ENCODE measurements at regions not wholly inside any gene's neighbourhood (a gene's known extent, or its start where the extent isn't known, plus 50 kb on each side); places are given as distances from the start of the nearest gene placed in this dataset.

- no peak for DNase-seq
- H3K4me1 Mint-ChIP-seq (ENCODE audit: low read depth in 2 of 2): no peaks in the 10 kb centered on the region
- no peaks in the 10 kb centered on the region for H3K9me3 Mint-ChIP-seq
- no peak overlapping the region for H3K27ac Mint-ChIP-seq
- ATAC-seq (replicated peaks): no peak
- H3K27me3 Mint-ChIP-seq: peaks cover 0 to 18% of the 10 kb centered on the region in 2 donors
- no peak overlapping the region for H3K4me3 Mint-ChIP-seq
- H3K36me3 Mint-ChIP-seq (ENCODE audit: insufficient read depth): no peaks in the 10 kb centered on the region
Measured at GRCh38 chr9:88690628-88691027, 155.7 kb downstream of the NXNL2 start.

GRCh38 chr9:88691091-88691490 lies 156.1 kb downstream of the NXNL2 start:
- ATAC-seq (replicated peaks): no peak
- H3K4me1 Mint-ChIP-seq (ENCODE audit: low read depth in 2 of 2): no peaks in the 10 kb centered on the region
- no peak overlapping the region for H3K27ac Mint-ChIP-seq
- H3K36me3 Mint-ChIP-seq (ENCODE audit: insufficient read depth): no peaks in the 10 kb centered on the region
- peaks cover 0 to 18% of the 10 kb centered on the region in 2 donors for H3K27me3 Mint-ChIP-seq
- no peak for DNase-seq
- no peaks in the 10 kb centered on the region for H3K9me3 Mint-ChIP-seq
- no peak overlapping the region for H3K4me3 Mint-ChIP-seq

GRCh38 chr9:88691811-88692210 lies 156.8 kb downstream of the NXNL2 start:
- Mint-ChIP-seq H3K27ac (no peak overlapping the region), H3K4me3 (no peak overlapping the region), H3K9me3 (no peaks in the 10 kb centered on the region), H3K36me3 (ENCODE audit: insufficient read depth) (no peaks in the 10 kb centered on the region), H3K27me3 (peaks cover 0 to 19% of the 10 kb centered on the region in 2 donors), H3K4me1 (ENCODE audit: low read depth in 2 of 2) (no peaks in the 10 kb centered on the region)
- DNase-seq: no peak
- no peak for ATAC-seq (replicated peaks)

- H3K4me1 Mint-ChIP-seq (ENCODE audit: low read depth in 2 of 2): no peaks in the 10 kb centered on the region
- DNase-seq: no peak
- H3K27ac Mint-ChIP-seq: no peak overlapping the region
- H3K4me3 Mint-ChIP-seq: no peak overlapping the region
- no peaks in the 10 kb centered on the region for H3K36me3 Mint-ChIP-seq (ENCODE audit: insufficient read depth)
- H3K9me3 Mint-ChIP-seq: no peaks in the 10 kb centered on the region
- H3K27me3 Mint-ChIP-seq: peaks cover under 1 to 29% of the 10 kb centered on the region in 2 donors
- ATAC-seq (replicated peaks): no peak
Measured at GRCh38 chr9:88692827-88693226, 157.8 kb downstream of the NXNL2 start.

- Mint-ChIP-seq H3K27ac (no peak overlapping the region), H3K27me3 (peaks cover 6 to 42% of the 10 kb centered on the region in 2 donors), H3K4me1 (ENCODE audit: low read depth in 2 of 2) (no peaks in the 10 kb centered on the region), H3K4me3 (no peak overlapping the region), H3K36me3 (ENCODE audit: insufficient read depth) (no peaks in the 10 kb centered on the region), H3K9me3 (no peaks in the 10 kb centered on the region)
- ATAC-seq (replicated peaks) (no peak), DNase-seq (no peak)
Measured at GRCh38 chr9:88694625-88695024, 159.6 kb downstream of the NXNL2 start.

- ATAC-seq (replicated peaks): no peak
- Mint-ChIP-seq H3K9me3 (no peaks in the 10 kb centered on the region), H3K27me3 (peaks cover 6 to 48% of the 10 kb centered on the region in 2 donors), H3K4me3 (no peak overlapping the region), H3K27ac (no peak overlapping the region), H3K36me3 (ENCODE audit: insufficient read depth) (no peaks in the 10 kb centered on the region), H3K4me1 (ENCODE audit: low read depth in 2 of 2) (no peaks in the 10 kb centered on the region)
- no peak for DNase-seq
Measured at GRCh38 chr9:88696501-88696900, 161.5 kb downstream of the NXNL2 start.

- no peaks in the 10 kb centered on the region for H3K9me3 Mint-ChIP-seq
Measured at GRCh38 chr9:88697764-88698432, 162.9 kb downstream of the NXNL2 start.

GRCh38 chr9:88702985-88703384 lies 168.0 kb downstream of the NXNL2 start:
- no peak overlapping the region for H3K27ac Mint-ChIP-seq
- DNase-seq: no peak
- H3K27me3 Mint-ChIP-seq: peaks cover 4 to 32% of the 10 kb centered on the region in 2 donors
- no peak for ATAC-seq (replicated peaks)
- H3K4me3 Mint-ChIP-seq: no peak overlapping the region
- H3K9me3 Mint-ChIP-seq: no peaks in the 10 kb centered on the region
- no peaks in the 10 kb centered on the region for H3K4me1 Mint-ChIP-seq (ENCODE audit: low read depth in 2 of 2)
- peaks cover 2% of the 10 kb centered on the region for H3K36me3 Mint-ChIP-seq (ENCODE audit: insufficient read depth)

More at GRCh38 chr9:88697764-88698432, 162.9 kb downstream of the NXNL2 start:
- H3K36me3 Mint-ChIP-seq (ENCODE audit: insufficient read depth): no peaks in the 10 kb centered on the region
- no peak for DNase-seq
- H3K27me3 Mint-ChIP-seq: peaks cover 6 to 62% of the 10 kb centered on the region in 2 donors
- H3K4me1 Mint-ChIP-seq (ENCODE audit: low read depth in 2 of 2): no peaks in the 10 kb centered on the region
- H3K4me3 Mint-ChIP-seq: no peak overlapping the region
- H3K27ac Mint-ChIP-seq: no peak overlapping the region
- no peak for ATAC-seq (replicated peaks)

GRCh38 chr9:88706193-88707113 lies 171.5 kb downstream of the NXNL2 start:
- H3K9me3 Mint-ChIP-seq: no peaks in the 10 kb centered on the region
- no peak overlapping the region for H3K4me3 Mint-ChIP-seq
- DNase-seq (no peak), ATAC-seq (replicated peaks) (no peak)
- no peak overlapping the region for H3K27ac Mint-ChIP-seq
- H3K4me1 Mint-ChIP-seq (ENCODE audit: low read depth in 2 of 2): no peaks in the 10 kb centered on the region
- peaks cover 2% of the 10 kb centered on the region for H3K36me3 Mint-ChIP-seq (ENCODE audit: insufficient read depth)
- H3K27me3 Mint-ChIP-seq: peaks cover 0 to 15% of the 10 kb centered on the region in 2 donors

- peaks cover 0 to 15% of the 10 kb centered on the region in 2 donors for H3K27me3 Mint-ChIP-seq
- H3K4me3 Mint-ChIP-seq: no peak overlapping the region
- no peak overlapping the region for H3K27ac Mint-ChIP-seq
- H3K9me3 Mint-ChIP-seq: no peaks in the 10 kb centered on the region
- H3K36me3 Mint-ChIP-seq (ENCODE audit: insufficient read depth): peaks cover 2% of the 10 kb centered on the region
- DNase-seq (no peak), ATAC-seq (replicated peaks) (no peak)
- H3K4me1 Mint-ChIP-seq (ENCODE audit: low read depth in 2 of 2): no peaks in the 10 kb centered on the region
Measured at GRCh38 chr9:88710449-88710848, 175.5 kb downstream of the NXNL2 start.

GRCh38 chr9:88711719-88712118 lies 176.7 kb downstream of the NXNL2 start:
- H3K27ac Mint-ChIP-seq: no peak overlapping the region
- H3K4me1 Mint-ChIP-seq (ENCODE audit: low read depth in 2 of 2): no peaks in the 10 kb centered on the region
- H3K9me3 Mint-ChIP-seq: no peaks in the 10 kb centered on the region

GRCh38 chr9:88712484-88712883 lies 177.5 kb downstream of the NXNL2 start:
- Mint-ChIP-seq H3K4me1 (ENCODE audit: low read depth in 2 of 2) (no peaks in the 10 kb centered on the region), H3K27ac (no peak overlapping the region), H3K4me3 (no peak overlapping the region), H3K9me3 (no peaks in the 10 kb centered on the region), H3K27me3 (peaks cover under 1 to 15% of the 10 kb centered on the region in 2 donors), H3K36me3 (ENCODE audit: insufficient read depth) (no peaks in the 10 kb centered on the region)
- DNase-seq: no peak
- no peak for ATAC-seq (replicated peaks)

More at GRCh38 chr9:88711719-88712118, 176.7 kb downstream of the NXNL2 start:
- H3K27me3 Mint-ChIP-seq: peaks cover 0 to 15% of the 10 kb centered on the region in 2 donors
- no peak for DNase-seq
- no peak overlapping the region for H3K4me3 Mint-ChIP-seq
- H3K36me3 Mint-ChIP-seq (ENCODE audit: insufficient read depth): no peaks in the 10 kb centered on the region
- no peak for ATAC-seq (replicated peaks)

GRCh38 chr9:88713010-88713409 lies 178.0 kb downstream of the NXNL2 start:
- H3K27me3 Mint-ChIP-seq: peaks cover 5 to 15% of the 10 kb centered on the region in 2 donors
- no peaks in the 10 kb centered on the region for H3K4me1 Mint-ChIP-seq (ENCODE audit: low read depth in 2 of 2)
- no peaks in the 10 kb centered on the region for H3K9me3 Mint-ChIP-seq

More at GRCh38 chr9:88713010-88713409, 178.0 kb downstream of the NXNL2 start:
- no peak overlapping the region for H3K27ac Mint-ChIP-seq
- DNase-seq (no peak), ATAC-seq (replicated peaks) (no peak)
- H3K36me3 Mint-ChIP-seq (ENCODE audit: insufficient read depth): no peaks in the 10 kb centered on the region
- no peak overlapping the region for H3K4me3 Mint-ChIP-seq
